ENCODE measurements at regions not wholly inside any gene's neighbourhood (a gene's known extent, or its start where the extent isn't known, plus 50 kb on each side); places are given as distances from the start of the nearest gene placed in this dataset.

GRCh38 chr4:127416115-127416514 is 216.6 kb upstream of the INTU start:
- Histone ChIP-seq H3K9ac (replicated peaks; ENCODE audit: extremely low read depth, insufficient read depth, low read length) (no peak overlapping the region), H3K4me1 (ENCODE audit: control insufficient read depth, extremely low read depth, insufficient read depth, low read length) (no peaks in the 10 kb centered on the region), H3K27ac (ENCODE audit: insufficient read depth, low read depth, low read length) (no peak overlapping the region), H3K36me3 (ENCODE audit: control insufficient read depth in 2 of 2, extremely low read depth in 1 of 2, insufficient read depth in 2 of 2, low read length in 2 of 2) (no peaks in the 10 kb centered on the region), H3K79me2 (ENCODE audit: control insufficient read depth, insufficient read depth, low read length) (no peaks in the 10 kb centered on the region), H3K9me1 (replicated peaks; ENCODE audit: control insufficient read depth, extremely low read depth, insufficient read depth, low read length) (no peaks in the 10 kb centered on the region), H3K4me2 (ENCODE audit: insufficient read depth, low read length) (no peak overlapping the region), H2AFZ (ENCODE audit: low read depth, low read length) (no peak overlapping the region), H4K20me1 (replicated peaks; ENCODE audit: control insufficient read depth, extremely low read depth, insufficient read depth, low read length) (no peaks in the 10 kb centered on the region), H3K27me3 (ENCODE audit: control insufficient read depth in 2 of 2, insufficient read depth in 2 of 2, low read length in 2 of 2) (no peaks in the 10 kb centered on the region), H3K4me3 (replicated peaks in 1 of 3; ENCODE audit: insufficient read depth in 1 of 3, low read depth in 1 of 3, low read length in 3 of 3) (no peak overlapping the region), H3K9me3 (replicated peaks; ENCODE audit: control insufficient read depth, insufficient read depth, low read length) (no peaks in the 10 kb centered on the region)
- FAIRE-seq, result no peak
- dilution Hi-C loops (cut with MboI; ENCODE audit: extremely low pct_ligation_motif_present, low sequenced_read_pairs), result no loop called here
- DNase-seq (ENCODE audit: low read depth, low spot score), result no peak
- ChIA-PET CTCF (no interaction called here), POLR2A (no interaction called here)
- TF ChIP-seq EZH2 (IDR thresholded peaks at IDR 0.05; ENCODE audit: borderline replicate concordance, low read depth, low read length, severe bottlenecking) (no peak), POLR2A (IDR thresholded peaks at IDR 0.05; ENCODE audit: low read depth, low read length) (no peak), MAX (IDR thresholded peaks at IDR 0.05; ENCODE audit: insufficient read depth, insufficient read length) (no peak), GATA2 (IDR thresholded peaks at IDR 0.05; ENCODE audit: insufficient read depth, insufficient read length, low read depth, low read length) (no peak), JUN (IDR thresholded peaks at IDR 0.05; ENCODE audit: borderline replicate concordance, insufficient read depth, insufficient read length, low read depth) (no peak), POLR2AphosphoS5 (IDR thresholded peaks at IDR 0.05; ENCODE audit: insufficient read depth, low read depth, low read length) (no peak), CTCF (IDR thresholded peaks at IDR 0.05; ENCODE audit: extremely low read depth in 1 of 2, insufficient read depth in 1 of 2, low read depth in 1 of 2, low read length in 2 of 2) (no peak), MYC (IDR thresholded peaks at IDR 0.05; ENCODE audit: low read depth, low read length) (no peak), FOS (IDR thresholded peaks at IDR 0.05; ENCODE audit: borderline replicate concordance, insufficient read depth, low read length) (no peak)
- intact Hi-C loops (cut with micrococcal nuclease), result no loop called here
- BruUV-seq (replicated peaks), result no TSS peak
